ENCODE measurements at regions not wholly inside any gene's neighbourhood (a gene's known extent, or its start where the extent isn't known, plus 50 kb on each side); places are given as distances from the start of the nearest gene placed in this dataset.

GRCh38 chr11:81487109-81487508 is 1246.6 kb downstream of the FAM181B start:
- no peaks in the 10 kb centered on the region for H3K4me1 ChIP-seq (ENCODE audit: insufficient read depth, low read length)
- intact Hi-C loops (cut with micrococcal nuclease; ENCODE audit: unreplicated experiment) = no loop called here
- H3K36me3 ChIP-seq (replicated peaks in 1 of 2; ENCODE audit: control insufficient read depth in 1 of 2, insufficient read depth in 2 of 2, low read length in 2 of 2) = no peaks in the 10 kb centered on the region
- ChIA-PET POLR2A (no interaction called here), CTCF (ENCODE audit: low intra/inter-chr PET ratio, low total read pairs) (no interaction called here)
- no peak overlapping the region for H3K9ac ChIP-seq (ENCODE audit: insufficient read depth, low read depth, low read length)
- no peak for FAIRE-seq
- no peak overlapping the region for H2AFZ ChIP-seq (ENCODE audit: low read length)
- H4K20me1 ChIP-seq (ENCODE audit: insufficient read depth, low read length) = no peaks in the 10 kb centered on the region
- WGBS (ENCODE audit: low lambda C conversion rate) = 2% methylated on average over 1 of the region's 1 CpG
- no peak overlapping the region for H3K4me3 ChIP-seq (replicated peaks in 1 of 3; ENCODE audit: insufficient read depth in 1 of 3, low read depth in 2 of 3, low read length in 3 of 3)
- ATAC-seq = no peak
- in situ Hi-C loops (cut with HindIII; ENCODE audit: extremely low pct_ligation_motif_present, low pct_unique_long_range_greater_than_20kb) = no loop called here
- H3K9me3 ChIP-seq (ENCODE audit: low read length) = no peaks in the 10 kb centered on the region
- no peak for TF ChIP-seq TAF1 (CRISPR knock-in tag; IDR thresholded peaks at IDR 0.05)
- H3K27ac ChIP-seq (ENCODE audit: extremely low read length, insufficient read depth, low read length) = no peak overlapping the region
- BruUV-seq (replicated peaks) = no TSS peak
- no peaks in the 10 kb centered on the region for H3K79me2 ChIP-seq (ENCODE audit: insufficient read depth, low read length)
- DNase-seq (ENCODE audit: low spot score) = no peak
- H3K27me3 ChIP-seq (ENCODE audit: control insufficient read depth in 1 of 2, insufficient read depth in 2 of 2, low read length in 2 of 2) = no peaks in the 10 kb centered on the region; a peak in 1 of 5 replicates
- H3K4me2 ChIP-seq (ENCODE audit: low read depth, low read length) = no peak overlapping the region

- POLR2A ChIA-PET = no interaction called here
- H2AFZ ChIP-seq (ENCODE audit: low read length) = no peak overlapping the region
- no peaks in the 10 kb centered on the region; a peak in 1 of 5 replicates for H3K27me3 ChIP-seq (ENCODE audit: control insufficient read depth in 1 of 2, insufficient read depth in 2 of 2, low read length in 2 of 2)
- CTCF ChIA-PET (ENCODE audit: low intra/inter-chr PET ratio, low total read pairs) = no interaction called here
- no peaks in the 10 kb centered on the region for H4K20me1 ChIP-seq (ENCODE audit: insufficient read depth, low read length)
- no peak overlapping the region for H3K27ac ChIP-seq (ENCODE audit: extremely low read length, insufficient read depth, low read length)
- no peak overlapping the region for H3K4me3 ChIP-seq (replicated peaks in 1 of 3; ENCODE audit: insufficient read depth in 1 of 3, low read depth in 2 of 3, low read length in 3 of 3)
- in situ Hi-C loops (cut with HindIII; ENCODE audit: extremely low pct_ligation_motif_present, low pct_unique_long_range_greater_than_20kb) (no loop called here), intact Hi-C loops (cut with micrococcal nuclease; ENCODE audit: unreplicated experiment) (no loop called here)
- no TSS peak for BruUV-seq (replicated peaks)
- H3K36me3 ChIP-seq (replicated peaks in 1 of 2; ENCODE audit: control insufficient read depth in 1 of 2, insufficient read depth in 2 of 2, low read length in 2 of 2) = no peaks in the 10 kb centered on the region
- no peaks in the 10 kb centered on the region for H3K79me2 ChIP-seq (ENCODE audit: insufficient read depth, low read length)
- H3K9ac ChIP-seq (ENCODE audit: insufficient read depth, low read depth, low read length) = no peak overlapping the region
- DNase-seq (ENCODE audit: low spot score) = no peak
- TF ChIP-seq ZHX2 (IDR thresholded peaks at IDR 0.05; ENCODE audit: low read depth) = no peak
- no peak for TF ChIP-seq ZHX2 (CRISPR knock-in tag; IDR thresholded peaks at IDR 0.05; ENCODE audit: borderline replicate concordance)
- no peak for TF ChIP-seq ZBTB8A (CRISPR knock-in tag; IDR thresholded peaks at IDR 0.05; ENCODE audit: borderline replicate concordance, low read depth)
- no peak for TF ChIP-seq TCF7 (IDR thresholded peaks at IDR 0.05; ENCODE audit: low read depth)
- TF ChIP-seq ASH2L (IDR thresholded peaks at IDR 0.05; ENCODE audit: insufficient read length, low read depth, low read length) = no peak
- no peak for TF ChIP-seq ZNF660 (CRISPR knock-in tag; IDR thresholded peaks at IDR 0.05; ENCODE audit: borderline replicate concordance, low read depth)
- TF ChIP-seq USF2 (IDR thresholded peaks at IDR 0.05; ENCODE audit: low read depth, low read length) = no peak
- TF ChIP-seq USF2 (CRISPR knock-in tag; IDR thresholded peaks at IDR 0.05; ENCODE audit: borderline replicate concordance) = no peak
- TF ChIP-seq ZNF138 (CRISPR knock-in tag; IDR thresholded peaks at IDR 0.05; ENCODE audit: low read depth) = no peak
- TF ChIP-seq ZNF549 (CRISPR knock-in tag; IDR thresholded peaks at IDR 0.05) = no peak
- TF ChIP-seq ZNF563 (CRISPR knock-in tag; IDR thresholded peaks at IDR 0.05) = no peak
- no peak for FAIRE-seq
- no peaks in the 10 kb centered on the region for H3K9me3 ChIP-seq (ENCODE audit: low read length)
- H3K4me2 ChIP-seq (ENCODE audit: low read depth, low read length) = no peak overlapping the region
- no peaks in the 10 kb centered on the region for H3K4me1 ChIP-seq (ENCODE audit: insufficient read depth, low read length)
- ATAC-seq = no peak
These were observed 1249.5 kb downstream of the FAM181B start for GRCh38 chr11:81484196-81484595.
